Liver (tissue), 1 donor: ENCODE measurements at regions not wholly inside any gene's neighbourhood (a gene's known extent, or its start where the extent isn't known, plus 50 kb on each side); places are given as distances from the start of the nearest gene placed in this dataset. TPM values are rescaled to one million over a fixed set of nuclear protein-coding genes. Genes with fewer than 3 reads are reported as not detected.

Experiments used
- small RNA-seq: library from RNA; depleted of rRNA; stranded (forward); fragments of <200 nt; gene quantifications from one replicate; pipeline ENCODE3, GENCODE V24; 2014

Small RNA genes in the stretch of these regions (small RNA-seq; reads per million reads assigned to genes)
- gene AL714022.1, result not detected
